ENCODE measurements at regions not wholly inside any gene's neighbourhood (a gene's known extent, or its start where the extent isn't known, plus 50 kb on each side); places are given as distances from the start of the nearest gene placed in this dataset.

DNA sequence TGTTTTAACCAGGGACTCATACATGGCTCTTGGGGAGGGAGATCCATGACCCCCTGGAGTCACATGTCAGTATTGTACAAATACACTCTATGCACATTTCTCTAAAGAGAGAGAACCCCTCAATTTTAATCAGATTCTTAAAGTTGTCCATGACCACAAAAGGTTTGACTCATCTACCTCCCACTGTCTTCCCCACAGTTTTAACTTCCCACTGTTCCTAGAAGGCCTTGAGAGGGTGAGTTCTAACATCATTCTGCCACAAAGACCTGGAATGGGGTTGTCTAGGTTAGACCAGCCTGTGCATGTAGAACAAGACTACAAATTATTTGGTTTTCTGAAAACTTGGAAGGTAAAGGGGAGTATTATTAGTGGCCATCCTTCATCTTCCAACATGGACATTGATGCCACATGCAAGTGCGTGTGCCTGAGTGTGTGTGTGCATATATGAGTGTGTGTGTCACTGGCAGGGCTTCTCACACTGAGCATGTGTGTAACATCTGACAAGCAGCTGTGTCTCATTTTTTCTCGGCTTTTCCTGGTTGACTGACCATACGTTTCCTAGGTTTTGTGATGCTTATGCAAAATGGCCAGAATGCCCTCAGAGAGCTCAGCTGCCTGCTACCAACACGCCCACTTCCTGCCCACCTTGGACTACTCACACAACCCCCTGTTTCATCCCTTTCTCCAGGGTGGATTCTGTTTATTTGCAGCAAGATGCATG is 94.6 kb upstream of the LGALSL start:
- peaks cover 9 to 18% (median 18%) of the 10 kb centered on the region in 3 donors for H3K27me3 Mint-ChIP-seq (ENCODE audit: low read depth in 3 of 3)
- H3K79me2 ChIP-seq (ENCODE audit: insufficient read depth, low read length) = no peaks in the 10 kb centered on the region
- no peaks in the 10 kb centered on the region for H4K20me1 ChIP-seq (ENCODE audit: insufficient read depth, low read length)
- H3K9ac ChIP-seq (ENCODE audit: insufficient read depth, low read length, poor library complexity, severe bottlenecking) = no peak overlapping the region
- no peak for DNase-seq
- no peak overlapping the region for H2AFZ ChIP-seq (ENCODE audit: insufficient read depth, low read depth, low read length, poor library complexity, severe bottlenecking)
- no peaks in the 10 kb centered on the region for H3K4me1 ChIP-seq (ENCODE audit: control insufficient read depth in 1 of 2, insufficient read depth in 2 of 2, low read length in 2 of 2)
- no peak overlapping the region for H3K4me3 ChIP-seq (replicated peaks in 1 of 3; ENCODE audit: low read depth in 2 of 3, low read length in 3 of 3)
- H3K27ac ChIP-seq (ENCODE audit: low read depth in 1 of 2, low read length in 2 of 2) = no peak overlapping the region
- H3K9me3 Mint-ChIP-seq = no peaks in the 10 kb centered on the region
- no peak overlapping the region for H3K4me3 Mint-ChIP-seq
- no peak overlapping the region for H3K4me2 ChIP-seq (replicated peaks; ENCODE audit: extremely low read depth, low read length, poor library complexity, severe bottlenecking)
- 77% methylated on average over 3 of the region's 4 CpGs for WGBS (ENCODE audit: insufficient coverage)
- peaks cover 5% of the 10 kb centered on the region for H3K4me1 Mint-ChIP-seq
- H3K27me3 ChIP-seq (ENCODE audit: control insufficient read depth in 2 of 2, insufficient read depth in 2 of 2, low read length in 2 of 2) = peaks cover 0 to 2% of the 10 kb centered on the region in 2 donors
- peak overlapping the region in 1 of 7 donors; percentile 55 for H3K27ac Mint-ChIP-seq
- H3K36me3 Mint-ChIP-seq = no peaks in the 10 kb centered on the region
- no peaks in the 10 kb centered on the region for H3K36me3 ChIP-seq (replicated peaks in 1 of 2; ENCODE audit: control insufficient read depth in 1 of 2, insufficient read depth in 2 of 2, low read length in 2 of 2)
- TF ChIP-seq, protein P1, sequence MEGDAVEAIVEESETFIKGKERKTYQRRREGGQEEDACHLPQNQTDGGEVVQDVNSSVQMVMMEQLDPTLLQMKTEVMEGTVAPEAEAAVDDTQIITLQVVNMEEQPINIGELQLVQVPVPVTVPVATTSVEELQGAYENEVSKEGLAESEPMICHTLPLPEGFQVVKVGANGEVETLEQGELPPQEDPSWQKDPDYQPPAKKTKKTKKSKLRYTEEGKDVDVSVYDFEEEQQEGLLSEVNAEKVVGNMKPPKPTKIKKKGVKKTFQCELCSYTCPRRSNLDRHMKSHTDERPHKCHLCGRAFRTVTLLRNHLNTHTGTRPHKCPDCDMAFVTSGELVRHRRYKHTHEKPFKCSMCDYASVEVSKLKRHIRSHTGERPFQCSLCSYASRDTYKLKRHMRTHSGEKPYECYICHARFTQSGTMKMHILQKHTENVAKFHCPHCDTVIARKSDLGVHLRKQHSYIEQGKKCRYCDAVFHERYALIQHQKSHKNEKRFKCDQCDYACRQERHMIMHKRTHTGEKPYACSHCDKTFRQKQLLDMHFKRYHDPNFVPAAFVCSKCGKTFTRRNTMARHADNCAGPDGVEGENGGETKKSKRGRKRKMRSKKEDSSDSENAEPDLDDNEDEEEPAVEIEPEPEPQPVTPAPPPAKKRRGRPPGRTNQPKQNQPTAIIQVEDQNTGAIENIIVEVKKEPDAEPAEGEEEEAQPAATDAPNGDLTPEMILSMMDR (IDR thresholded peaks at IDR 0.05) = no peak
- intact Hi-C loops (cut with micrococcal nuclease) = no loop called here
- H3K9me3 ChIP-seq (replicated peaks in 1 of 2; ENCODE audit: control insufficient read depth in 1 of 2, insufficient read depth in 1 of 2, low read length in 2 of 2) = no peaks in the 10 kb centered on the region

DNA sequence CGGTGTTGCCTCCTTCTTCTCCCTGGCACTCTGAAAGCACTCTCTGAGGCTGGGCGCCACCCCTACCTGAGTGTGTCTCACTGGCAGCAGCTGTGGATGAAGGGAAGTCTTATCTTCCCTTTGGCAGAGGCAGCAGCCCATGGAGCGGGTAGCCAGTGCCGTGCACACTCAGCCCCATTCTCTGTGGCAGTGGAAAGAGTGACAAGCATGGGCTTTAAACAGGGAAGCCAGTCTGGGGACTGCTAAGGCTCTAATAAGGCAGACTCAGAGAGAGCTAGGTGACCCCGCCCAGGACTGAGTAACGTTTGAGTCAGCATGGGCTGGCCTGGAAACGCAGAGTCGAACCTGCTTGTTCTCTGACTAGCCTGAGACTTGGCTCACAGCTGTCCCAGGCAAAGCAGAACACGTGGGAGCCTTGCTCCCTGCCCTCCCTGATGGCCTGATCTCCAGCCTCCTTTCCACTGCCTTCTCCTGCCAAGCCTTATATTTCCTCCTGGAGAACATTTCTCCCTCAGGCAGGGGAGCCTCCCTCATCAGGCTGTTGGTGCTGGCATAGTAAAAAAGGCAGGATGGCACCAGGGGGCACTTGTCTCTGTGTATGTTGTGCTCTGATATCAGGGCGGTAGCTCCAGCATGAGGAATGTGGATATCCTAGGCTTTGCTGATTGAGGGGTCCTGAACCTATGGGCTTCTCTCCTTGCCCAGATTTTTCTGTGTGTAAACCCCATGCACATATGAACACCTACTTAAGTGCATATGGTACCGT is 93.9 kb upstream of the LGALSL start:
- Histone ChIP-seq H3K4me2 (replicated peaks; ENCODE audit: extremely low read depth, low read length, poor library complexity, severe bottlenecking) (no peak overlapping the region), H3K27ac (ENCODE audit: low read depth in 1 of 2, low read length in 2 of 2) (no peak overlapping the region), H3K4me3 (replicated peaks in 1 of 3; ENCODE audit: low read depth in 2 of 3, low read length in 3 of 3) (no peak overlapping the region), H3K36me3 (replicated peaks in 1 of 2; ENCODE audit: control insufficient read depth in 1 of 2, insufficient read depth in 2 of 2, low read length in 2 of 2) (no peaks in the 10 kb centered on the region), H2AFZ (ENCODE audit: insufficient read depth, low read depth, low read length, poor library complexity, severe bottlenecking) (no peak overlapping the region), H4K20me1 (ENCODE audit: insufficient read depth, low read length) (no peaks in the 10 kb centered on the region), H3K79me2 (ENCODE audit: insufficient read depth, low read length) (no peaks in the 10 kb centered on the region), H3K9ac (ENCODE audit: insufficient read depth, low read length, poor library complexity, severe bottlenecking) (no peak overlapping the region), H3K4me1 (ENCODE audit: control insufficient read depth in 1 of 2, insufficient read depth in 2 of 2, low read length in 2 of 2) (no peaks in the 10 kb centered on the region), H3K9me3 (replicated peaks in 1 of 2; ENCODE audit: control insufficient read depth in 1 of 2, insufficient read depth in 1 of 2, low read length in 2 of 2) (no peaks in the 10 kb centered on the region), H3K27me3 (ENCODE audit: control insufficient read depth in 2 of 2, insufficient read depth in 2 of 2, low read length in 2 of 2) (peaks cover 0 to 2% of the 10 kb centered on the region in 2 donors)
- TF ChIP-seq, protein P1 (IDR thresholded peaks at IDR 0.05) = no peak
- H3K27me3 Mint-ChIP-seq (ENCODE audit: low read depth in 3 of 3) = peaks cover 6 to 18% (median 17%) of the 10 kb centered on the region in 3 donors
- H3K4me1 Mint-ChIP-seq = peaks cover 5% of the 10 kb centered on the region
- peak; percentile 5 to 40 (median 21) for DNase-seq
- peak overlapping the region in 1 of 7 donors; percentile 55 for H3K27ac Mint-ChIP-seq
- H3K4me3 Mint-ChIP-seq = peak overlapping the region in 1 of 2 donors; percentile 16
- H3K9me3 Mint-ChIP-seq = no peaks in the 10 kb centered on the region
- intact Hi-C loops (cut with micrococcal nuclease) = no loop called here
- H3K36me3 Mint-ChIP-seq = no peaks in the 10 kb centered on the region
- 67% methylated on average over 7 of the region's 11 CpGs for WGBS (ENCODE audit: insufficient coverage)
